Activated CD8-positive, alpha-beta T cell treated with anti-CD3 and anti-CD28 coated beads for 36 hours (primary cell): ENCODE measurements at regions not wholly inside any gene's neighbourhood (a gene's known extent, or its start where the extent isn't known, plus 50 kb on each side); places are given as distances from the start of the nearest gene placed in this dataset.

ENCODE experiments used
- ATAC-seq: fragments of 200-7000 bp; cut with Tn5 transposase; one replicate; pipeline ENCODE4 v1.10.0; 2021; ENCODE audit warnings: mild to moderate bottlenecking, moderate library complexity
- CTCF ChIA-PET: fragments of 350-600 bp; sonication (Branson Sonifier 250); formaldehyde crosslinking; loops from one replicate; lab custom pipeline; 2021; ENCODE audit warnings: antibody characterized with exemption; lab: Charles Lee
- POLR2A ChIA-PET: fragments of 350-600 bp; sonication (Branson Sonifier 250); formaldehyde crosslinking; loops from one replicate; lab custom pipeline; 2021; ENCODE audit warnings: antibody characterized with exemption; lab: Charles Lee
- DNase-seq: peaks from one replicate; pipeline ENCODE4 v3.0.0-alpha.2; 2020
- H3K27ac Mint-ChIP-seq: one replicate; pipeline ENCODE4 v1.8.0; 2021; ENCODE audit warnings: mild to moderate bottlenecking, mixed read lengths
- H3K27me3 Mint-ChIP-seq: one replicate; pipeline ENCODE4 v1.8.0; 2021; ENCODE audit warnings: mixed read lengths
- H3K36me3 Mint-ChIP-seq: one replicate; pipeline ENCODE4 v1.8.0; 2021; ENCODE audit warnings: low read depth, mixed read lengths
- H3K4me1 Mint-ChIP-seq: one replicate; pipeline ENCODE4 v1.8.0; 2021; ENCODE audit warnings: low read depth, mixed read lengths
- H3K4me3 Mint-ChIP-seq: one replicate; pipeline ENCODE4 v1.8.0; 2021; ENCODE audit warnings: mild to moderate bottlenecking, moderate library complexity, mixed read lengths
- H3K9me3 Mint-ChIP-seq: one replicate; pipeline ENCODE4 v1.8.0; 2021; ENCODE audit warnings: mixed read lengths
- intact Hi-C: fragments of 100-400 bp; cut with micrococcal nuclease; formaldehyde crosslinking; loops from one replicate; pipeline ENCODE4 v1.10.0; 2022
- TF ChIP-seq, protein P1 (sequence below): fragments of 200-600 bp; IDR thresholded peaks from one replicate; pipeline ENCODE4 v1.8.0; 2022; ENCODE audit warnings: antibody characterized with exemption, mild to moderate bottlenecking

DNA sequence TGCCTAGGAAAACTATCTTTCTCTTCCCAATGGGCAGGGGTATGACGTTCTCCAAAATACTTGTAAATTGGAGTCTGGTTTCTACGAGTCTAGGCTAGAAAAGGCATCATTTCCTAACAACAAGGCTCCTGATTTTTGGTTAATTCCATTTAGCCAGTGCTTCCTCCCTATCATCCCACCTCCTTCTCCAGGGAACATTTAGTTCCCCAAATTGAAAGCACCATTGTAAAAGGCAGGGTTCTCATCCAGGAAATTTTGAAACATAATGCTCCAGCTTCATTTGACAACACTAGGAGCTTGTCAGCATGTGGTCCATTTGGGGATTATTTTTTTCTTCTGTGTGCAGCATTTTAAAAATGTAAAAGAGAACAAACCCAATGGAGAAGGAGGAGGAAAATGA is 256.5 kb upstream of the GRIA1 start:
- no peak overlapping the region for H3K27ac Mint-ChIP-seq
- no peaks in the 10 kb centered on the region for H3K36me3 Mint-ChIP-seq
- ChIA-PET POLR2A (no interaction called here), CTCF (no interaction called here)
- H3K27me3 Mint-ChIP-seq = no peaks in the 10 kb centered on the region
- H3K4me1 Mint-ChIP-seq = no peaks in the 10 kb centered on the region
- TF ChIP-seq, protein P1, sequence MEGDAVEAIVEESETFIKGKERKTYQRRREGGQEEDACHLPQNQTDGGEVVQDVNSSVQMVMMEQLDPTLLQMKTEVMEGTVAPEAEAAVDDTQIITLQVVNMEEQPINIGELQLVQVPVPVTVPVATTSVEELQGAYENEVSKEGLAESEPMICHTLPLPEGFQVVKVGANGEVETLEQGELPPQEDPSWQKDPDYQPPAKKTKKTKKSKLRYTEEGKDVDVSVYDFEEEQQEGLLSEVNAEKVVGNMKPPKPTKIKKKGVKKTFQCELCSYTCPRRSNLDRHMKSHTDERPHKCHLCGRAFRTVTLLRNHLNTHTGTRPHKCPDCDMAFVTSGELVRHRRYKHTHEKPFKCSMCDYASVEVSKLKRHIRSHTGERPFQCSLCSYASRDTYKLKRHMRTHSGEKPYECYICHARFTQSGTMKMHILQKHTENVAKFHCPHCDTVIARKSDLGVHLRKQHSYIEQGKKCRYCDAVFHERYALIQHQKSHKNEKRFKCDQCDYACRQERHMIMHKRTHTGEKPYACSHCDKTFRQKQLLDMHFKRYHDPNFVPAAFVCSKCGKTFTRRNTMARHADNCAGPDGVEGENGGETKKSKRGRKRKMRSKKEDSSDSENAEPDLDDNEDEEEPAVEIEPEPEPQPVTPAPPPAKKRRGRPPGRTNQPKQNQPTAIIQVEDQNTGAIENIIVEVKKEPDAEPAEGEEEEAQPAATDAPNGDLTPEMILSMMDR = no peak
- DNase-seq (no peak), ATAC-seq (no peak)
- peaks cover 4% of the 10 kb centered on the region for H3K9me3 Mint-ChIP-seq
- no peak overlapping the region for H3K4me3 Mint-ChIP-seq
- intact Hi-C loops = no loop called here

GRCh38 chr5:153236319-153236718 is 254.2 kb upstream of the GRIA1 start:
- ChIA-PET CTCF (interaction anchor here (0.5 kb wide), 1 partner anchor 107 kb away, joined by 3 read pairs; no protein-coding TSS in a partner anchor), POLR2A (no interaction called here)

DNA sequence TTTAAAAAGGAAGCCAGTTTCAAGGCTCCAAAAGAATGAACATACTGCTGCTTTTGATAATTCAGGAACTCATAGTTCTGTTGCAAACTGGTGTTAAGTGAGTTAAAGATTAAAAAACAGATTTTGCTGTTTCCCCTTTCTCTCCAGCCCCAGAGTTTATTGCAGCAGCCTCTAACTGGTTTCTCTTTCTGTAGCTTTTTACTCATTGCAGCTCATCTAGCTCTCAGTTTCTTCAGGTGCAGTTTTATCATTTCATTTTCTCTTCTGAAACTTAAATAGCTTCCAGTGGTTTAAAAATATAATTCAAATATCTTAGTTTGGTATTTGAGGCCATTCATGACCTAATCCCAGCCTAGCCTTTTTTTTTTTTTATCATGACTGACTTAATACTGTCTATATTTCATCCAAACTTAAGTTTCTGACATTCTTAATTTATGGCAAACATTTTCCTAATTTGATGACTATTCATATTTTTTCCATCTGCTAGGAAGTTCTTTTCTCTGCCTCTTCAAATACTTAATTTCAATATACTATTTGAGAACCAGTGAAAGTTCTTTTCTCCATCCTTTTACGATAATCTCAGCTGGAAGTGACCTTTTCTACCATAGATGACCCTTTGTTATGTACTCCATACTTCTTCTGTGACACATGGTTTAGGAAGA is 252.7 kb upstream of the GRIA1 start:
- intact Hi-C loops = no loop called here
- TF ChIP-seq, protein P1 = no peak
- Mint-ChIP-seq H3K27ac (no peak overlapping the region), H3K27me3 (no peaks in the 10 kb centered on the region), H3K4me1 (no peaks in the 10 kb centered on the region), H3K9me3 (peaks cover 2% of the 10 kb centered on the region), H3K4me3 (no peak overlapping the region), H3K36me3 (no peaks in the 10 kb centered on the region)
- POLR2A ChIA-PET = no interaction called here
- DNase-seq (no peak), ATAC-seq (no peak)
- CTCF ChIA-PET = interaction anchor here (0.6 kb wide), 1 partner anchor 79 kb away, joined by 3 read pairs; no protein-coding TSS in a partner anchor

More at GRCh38 chr5:153236319-153236718, 254.2 kb upstream of the GRIA1 start:
- Mint-ChIP-seq H3K36me3 (no peaks in the 10 kb centered on the region), H3K4me3 (no peak overlapping the region), H3K9me3 (peaks cover 4% of the 10 kb centered on the region), H3K27me3 (no peaks in the 10 kb centered on the region), H3K4me1 (no peaks in the 10 kb centered on the region), H3K27ac (no peak overlapping the region)
- intact Hi-C loops = no loop called here
- DNase-seq = no peak
- TF ChIP-seq, protein P1 = no peak
- ATAC-seq = no peak

GRCh38 chr5:153257381-153257780 is 233.1 kb upstream of the GRIA1 start:
- Mint-ChIP-seq H3K27me3 (no peaks in the 10 kb centered on the region), H3K27ac (no peak overlapping the region), H3K4me1 (no peaks in the 10 kb centered on the region), H3K4me3 (no peak overlapping the region), H3K36me3 (no peaks in the 10 kb centered on the region), H3K9me3 (peaks cover 2% of the 10 kb centered on the region)
- CTCF ChIA-PET = no interaction called here
- TF ChIP-seq, protein P1 = no peak
- no peak for ATAC-seq
- POLR2A ChIA-PET = no interaction called here
- DNase-seq = no peak
- intact Hi-C loops = no loop called here

GRCh38 chr5:153258469-153258868 is 232.0 kb upstream of the GRIA1 start:
- Mint-ChIP-seq H3K27ac (no peak overlapping the region), H3K36me3 (no peaks in the 10 kb centered on the region), H3K27me3 (no peaks in the 10 kb centered on the region), H3K9me3 (peaks cover 2% of the 10 kb centered on the region), H3K4me3 (no peak overlapping the region), H3K4me1 (no peaks in the 10 kb centered on the region)
- ATAC-seq = no peak
- intact Hi-C loops = no loop called here
- CTCF ChIA-PET = no interaction called here
- TF ChIP-seq, protein P1 = no peak
- no peak for DNase-seq
- POLR2A ChIA-PET = no interaction called here
